GM19467 (cell line): ENCODE measurements at regions not wholly inside any gene's neighbourhood (a gene's known extent, or its start where the extent isn't known, plus 50 kb on each side); places are given as distances from the start of the nearest gene placed in this dataset.

ENCODE experiments used
- ATAC-seq: cut with Tn5 transposase; IDR thresholded peaks from one replicate; pipeline ENCODE4 v1.9.1; 2021; ENCODE audit warnings: mild to moderate bottlenecking, moderate library complexity; ENCODE audit not compliant: unreplicated experiment

DNA sequence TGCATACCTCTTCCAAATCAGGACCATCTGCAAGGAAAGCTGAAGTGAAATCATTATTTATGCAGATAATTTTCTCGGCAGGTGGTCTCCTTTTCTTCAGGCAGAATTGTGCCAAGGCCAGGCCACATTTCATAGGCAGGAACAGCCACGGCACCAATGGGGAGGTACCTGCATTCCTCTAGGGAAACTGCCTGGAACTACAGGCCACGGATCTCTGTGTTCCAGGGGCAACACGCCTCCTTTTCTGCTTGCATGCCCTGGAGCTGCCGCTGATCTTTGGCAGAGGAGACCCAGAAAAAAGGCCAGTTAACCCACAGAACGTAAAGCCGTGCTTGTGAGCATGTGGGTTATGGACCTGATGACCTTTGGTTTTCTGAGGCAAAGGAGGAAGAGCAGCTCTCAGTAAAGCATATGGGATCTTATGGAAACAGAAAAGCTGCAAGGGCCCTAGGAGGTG lies 111.2 kb upstream of the KIAA1217 start:
- no peak for ATAC-seq

DNA sequence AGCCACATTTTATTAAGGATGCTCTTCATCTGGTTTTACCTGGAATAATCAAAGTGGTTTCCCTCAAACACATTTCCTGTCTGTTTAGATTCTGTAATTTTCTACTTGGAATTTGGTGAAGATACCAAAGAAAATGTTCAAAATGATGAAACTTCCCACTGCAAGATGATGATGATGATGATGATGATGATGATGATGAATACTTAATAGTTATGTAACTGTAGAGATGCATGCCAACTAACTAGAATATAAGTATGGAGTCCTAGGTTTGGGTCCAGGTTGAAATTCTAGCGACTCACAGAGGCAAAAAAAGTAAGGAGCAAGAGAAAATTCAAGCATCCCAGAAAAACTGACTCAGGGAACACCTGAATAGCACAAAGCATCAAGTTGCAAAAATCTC lies 104.0 kb upstream of the KIAA1217 start:
- no peak for ATAC-seq

DNA sequence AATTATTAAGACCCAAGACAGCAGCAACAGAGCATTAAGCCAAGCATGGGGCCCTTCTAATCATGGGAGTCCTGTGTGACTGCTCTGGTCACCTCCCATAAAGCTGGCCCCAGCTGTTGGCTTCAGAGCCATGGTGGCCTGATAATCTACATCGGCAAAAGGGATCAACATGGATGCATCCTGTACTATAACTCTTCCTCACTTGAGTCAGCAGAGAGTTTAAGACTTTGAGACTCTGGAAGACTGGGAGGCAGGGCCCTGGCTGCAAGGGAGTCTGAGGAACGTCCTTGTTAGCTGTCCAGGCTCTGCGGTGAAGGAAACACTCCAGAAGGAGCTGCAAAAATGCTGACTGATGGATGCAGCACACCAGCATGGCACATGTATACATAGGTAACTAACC lies 95.0 kb upstream of the KIAA1217 start:
- no peak for ATAC-seq

DNA sequence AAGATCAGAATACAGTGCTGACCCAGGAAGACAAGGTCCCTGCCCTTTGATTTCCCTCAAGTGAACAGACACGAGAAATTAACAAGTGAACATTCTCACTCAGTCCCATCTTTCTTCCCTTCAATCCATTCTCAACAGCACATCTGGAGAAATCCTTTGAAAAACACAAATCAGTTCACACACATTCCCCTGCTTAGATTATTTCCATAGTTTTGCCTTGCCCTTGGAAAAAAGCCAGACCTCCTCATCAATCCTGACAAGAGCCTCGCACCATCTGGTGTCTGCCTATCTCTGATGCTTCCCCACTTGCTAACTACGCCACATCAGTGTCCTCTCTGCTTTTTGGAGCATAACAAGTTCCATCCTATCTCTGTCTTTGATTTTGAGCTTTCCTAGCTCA lies 94.4 kb upstream of the KIAA1217 start:
- ATAC-seq: no peak

DNA sequence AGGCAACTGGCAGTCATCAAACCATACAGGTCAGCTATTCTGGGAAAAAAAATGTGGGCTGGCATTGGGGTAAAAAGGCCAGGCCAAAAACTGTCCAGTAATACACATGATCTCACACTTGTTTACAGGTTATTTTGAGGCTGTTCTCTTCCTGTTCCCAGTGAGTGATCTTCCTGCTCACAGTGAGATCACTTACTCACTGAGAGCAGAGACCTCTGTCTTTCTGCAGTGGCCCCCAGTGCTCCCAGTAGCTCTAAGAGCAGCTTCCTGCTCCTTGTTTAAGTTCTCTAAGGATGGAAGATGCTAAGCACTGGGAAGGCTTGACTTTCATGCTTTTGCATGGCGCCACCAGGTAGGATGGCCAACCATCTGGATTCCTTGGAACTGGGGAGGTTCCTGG lies 93.5 kb upstream of the KIAA1217 start:
- no peak for ATAC-seq

DNA sequence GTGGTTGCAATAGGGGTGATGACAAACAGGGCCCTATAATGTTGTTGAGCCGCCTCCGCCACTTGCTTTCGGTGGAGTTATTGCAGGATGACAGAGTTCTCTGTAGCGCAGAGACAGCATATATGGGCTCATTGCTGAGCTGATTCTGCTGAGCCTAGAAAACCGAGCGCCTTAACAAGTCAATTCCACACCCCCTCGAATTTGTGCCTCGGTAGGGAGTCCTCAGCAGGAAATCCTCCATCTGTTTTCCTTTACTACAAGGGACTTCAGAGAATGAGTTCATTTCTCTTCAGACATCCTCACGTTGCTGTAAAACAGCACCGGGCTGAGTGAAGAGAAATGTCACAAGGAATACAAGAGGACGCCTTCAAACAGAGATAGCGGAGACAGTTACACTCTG lies 90.7 kb upstream of the KIAA1217 start:
- no peak for ATAC-seq

DNA sequence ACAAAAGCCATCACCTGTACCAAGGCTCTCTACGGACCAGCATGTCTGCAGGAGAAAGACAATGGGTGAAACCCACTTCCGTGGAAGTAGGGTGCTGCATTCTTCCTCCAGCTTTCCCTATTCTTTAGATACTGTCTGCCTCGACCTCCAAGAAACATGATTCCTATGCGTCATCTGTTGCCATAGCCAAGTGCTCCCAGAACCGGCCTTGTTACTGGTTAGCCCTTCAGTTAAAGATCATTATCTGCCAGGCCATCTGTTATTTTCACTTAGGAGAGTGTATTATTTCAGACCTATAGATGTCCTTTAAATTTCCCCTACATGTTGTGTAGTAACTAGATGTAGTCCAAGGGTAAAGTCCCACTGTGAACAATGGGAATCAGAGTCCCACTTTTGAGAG lies 89.0 kb upstream of the KIAA1217 start:
- ATAC-seq: no peak

DNA sequence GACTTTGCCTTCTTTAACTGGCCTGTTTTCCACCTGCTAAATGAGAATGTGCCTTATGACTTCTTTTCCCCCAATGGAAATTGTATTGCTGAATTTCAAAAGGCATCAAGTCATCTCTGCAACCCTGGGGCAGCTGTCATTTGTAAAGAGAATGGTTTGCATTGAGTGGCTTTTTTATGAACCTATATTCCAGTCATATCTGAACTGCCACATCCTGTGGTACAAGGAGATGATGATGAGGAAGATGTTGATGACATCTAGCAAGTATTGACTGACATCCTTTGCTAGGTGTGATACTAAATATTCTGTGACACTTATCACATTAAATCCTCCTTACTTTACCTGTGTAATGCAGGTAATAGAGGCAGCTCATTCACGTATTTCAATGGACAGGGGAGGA lies 88.3 kb upstream of the KIAA1217 start:
- ATAC-seq: no peak

DNA sequence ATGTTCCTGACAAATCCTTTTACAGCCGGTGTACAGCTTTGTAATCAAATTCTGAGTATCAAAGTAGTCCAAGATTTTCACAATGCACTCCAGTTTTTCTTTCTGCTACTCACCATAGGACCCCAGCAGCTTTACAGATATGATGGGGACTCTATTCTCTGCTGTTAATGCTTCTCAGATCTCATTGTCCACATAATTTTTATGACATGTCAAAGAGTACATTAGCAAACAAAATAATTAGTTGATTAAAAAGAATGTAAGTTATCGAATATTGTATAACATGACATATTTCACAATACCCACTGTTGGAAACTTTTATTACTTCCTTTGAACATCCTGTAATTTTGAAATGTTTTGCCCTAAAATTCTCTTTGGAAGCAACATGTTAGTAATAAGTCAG lies 81.4 kb upstream of the KIAA1217 start:
- ATAC-seq: no peak

DNA sequence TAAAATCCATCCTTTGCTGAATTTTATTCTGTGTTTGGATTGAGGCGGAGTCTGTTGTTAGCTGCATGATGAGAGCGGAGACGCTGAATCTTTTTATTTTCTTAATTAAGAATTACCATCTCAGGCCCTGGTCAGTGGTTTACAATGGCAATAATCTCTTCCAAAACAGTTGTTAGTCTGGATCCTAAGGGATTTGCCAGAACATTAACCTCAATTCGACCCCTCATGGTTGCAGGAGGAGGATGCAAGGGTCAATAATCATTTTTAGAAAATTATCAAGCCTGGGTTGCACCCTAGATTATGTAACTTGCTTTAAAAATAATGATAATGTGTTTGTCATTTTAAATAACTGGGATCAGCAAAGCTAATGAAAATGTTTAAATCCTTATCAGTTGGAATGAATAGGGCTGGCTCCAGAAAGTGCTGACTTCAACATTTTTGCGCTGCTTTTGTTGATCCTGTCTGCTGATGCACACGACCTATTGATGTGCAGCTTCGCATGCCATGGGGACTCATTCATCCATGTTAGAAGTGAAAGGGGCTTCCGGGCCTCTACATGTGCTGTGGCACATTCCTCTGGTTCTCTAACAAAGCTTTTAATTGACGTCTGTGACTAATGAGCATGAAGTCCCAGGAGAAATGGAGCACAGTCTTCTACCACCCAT lies 80.7 kb upstream of the KIAA1217 start:
- ATAC-seq: no peak

DNA sequence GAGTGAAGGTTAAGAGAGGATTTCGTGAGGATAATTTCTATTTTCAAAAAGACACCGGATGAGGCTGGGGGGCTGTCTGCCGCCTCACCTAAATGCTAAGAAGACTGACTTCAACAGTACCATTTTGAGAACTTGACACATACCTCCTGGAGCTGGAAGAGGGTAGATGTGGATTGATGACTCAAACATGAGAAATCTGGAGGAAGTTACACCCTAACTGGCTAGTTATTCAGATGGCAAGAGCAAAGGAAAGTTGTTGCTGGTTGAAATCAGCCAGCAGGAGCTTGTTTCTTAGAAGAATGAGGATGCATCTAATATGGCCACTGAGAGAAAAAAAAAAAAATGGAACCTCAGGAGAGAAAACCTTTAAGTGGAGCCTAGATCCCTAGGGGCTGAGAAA lies 76.2 kb upstream of the KIAA1217 start:
- no peak for ATAC-seq

DNA sequence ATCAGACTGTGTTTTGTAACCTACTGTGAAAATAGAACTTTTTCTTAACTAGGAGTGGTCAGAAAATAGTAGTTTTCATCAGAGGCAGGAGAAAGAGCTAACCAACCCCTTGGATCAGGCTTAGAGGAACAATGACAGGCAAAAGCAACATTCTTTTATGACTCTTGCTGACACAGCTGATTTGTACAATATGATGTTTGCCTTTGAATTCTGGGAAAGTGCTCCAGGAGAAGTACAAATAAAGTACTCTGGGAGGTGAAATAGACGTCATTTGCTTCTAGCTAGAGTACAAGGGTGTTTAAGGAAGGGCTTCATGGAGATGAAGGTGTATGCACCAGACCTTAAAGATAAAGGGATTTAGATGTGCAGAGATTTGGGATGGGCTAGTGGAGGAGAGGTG lies 75.1 kb upstream of the KIAA1217 start:
- no peak for ATAC-seq

DNA sequence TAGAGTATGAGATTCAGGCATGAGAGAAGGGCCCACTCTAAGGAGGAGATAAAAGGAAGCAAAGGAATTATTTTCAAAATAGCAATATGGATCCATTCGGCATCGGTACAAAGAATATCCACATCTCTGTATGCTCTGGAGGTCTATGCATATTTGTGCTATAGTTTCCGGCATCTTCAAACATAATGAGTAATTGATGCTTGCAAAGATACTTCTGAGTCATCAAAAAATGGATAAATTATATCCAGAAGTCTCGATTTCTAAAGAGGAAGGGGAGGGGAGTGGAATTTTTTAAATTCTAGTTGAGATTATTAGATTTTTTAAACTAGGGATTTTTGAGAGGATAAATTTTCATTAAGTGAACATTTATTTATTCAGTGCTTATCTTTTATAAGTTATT lies 72.9 kb upstream of the KIAA1217 start:
- no peak for ATAC-seq

DNA sequence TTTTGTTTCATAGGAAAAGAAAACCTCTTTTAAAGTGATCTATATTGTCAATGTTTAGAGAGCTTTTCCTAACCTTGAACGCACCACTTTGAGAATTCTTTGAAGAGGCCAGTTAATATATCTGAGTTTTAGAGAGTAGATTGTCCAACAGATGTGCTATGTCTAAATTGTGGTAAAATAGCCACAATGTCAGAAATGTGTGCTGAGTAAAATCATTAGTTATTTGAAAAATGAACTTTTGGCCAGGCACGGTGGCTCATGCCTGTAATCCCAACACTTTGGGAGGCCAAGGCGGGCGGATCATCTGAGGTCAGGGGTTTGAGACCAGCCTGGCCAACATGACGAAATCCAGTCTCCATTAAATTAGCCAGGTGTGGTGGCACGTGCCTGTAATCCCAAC lies 61.6 kb upstream of the KIAA1217 start:
- ATAC-seq: no peak

DNA sequence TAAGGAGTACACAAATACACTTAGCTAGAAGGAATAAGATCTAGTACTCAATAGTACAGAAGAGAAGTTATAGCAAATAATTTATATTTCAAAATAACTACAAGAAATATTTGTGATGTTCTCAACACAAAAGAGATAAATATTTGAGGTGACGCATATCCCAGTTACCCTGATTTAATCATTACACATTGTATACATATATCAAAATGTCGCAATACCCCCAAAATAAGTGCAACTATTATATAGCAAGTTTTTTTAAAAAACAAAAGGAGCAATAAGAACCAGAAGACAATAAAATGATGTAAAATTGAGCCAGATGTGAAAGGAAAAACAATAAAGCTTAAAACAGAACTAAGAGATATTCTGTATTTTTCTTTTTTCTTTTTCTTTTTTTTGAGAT lies 59.3 kb upstream of the KIAA1217 start:
- no peak for ATAC-seq

DNA sequence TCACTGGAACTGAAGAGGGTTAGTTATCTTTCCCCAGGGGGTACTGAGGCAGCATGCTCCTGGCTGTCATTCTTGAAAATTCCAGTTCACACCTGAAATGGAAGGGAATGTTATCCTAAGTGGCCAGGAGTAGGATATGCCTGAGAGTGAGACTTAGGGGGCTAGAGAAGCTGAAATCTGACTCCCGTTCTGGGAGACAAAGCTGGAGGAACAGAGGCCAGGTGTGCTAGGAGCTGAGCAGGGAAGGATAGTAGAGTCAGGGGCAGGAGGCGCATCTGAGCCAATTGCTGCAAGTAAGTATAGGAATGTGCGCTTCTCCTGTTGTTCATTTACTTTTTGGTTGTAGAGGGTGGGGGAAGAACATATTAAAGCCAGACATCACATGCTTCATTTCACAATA lies 58.1 kb upstream of the KIAA1217 start:
- ATAC-seq: no peak

DNA sequence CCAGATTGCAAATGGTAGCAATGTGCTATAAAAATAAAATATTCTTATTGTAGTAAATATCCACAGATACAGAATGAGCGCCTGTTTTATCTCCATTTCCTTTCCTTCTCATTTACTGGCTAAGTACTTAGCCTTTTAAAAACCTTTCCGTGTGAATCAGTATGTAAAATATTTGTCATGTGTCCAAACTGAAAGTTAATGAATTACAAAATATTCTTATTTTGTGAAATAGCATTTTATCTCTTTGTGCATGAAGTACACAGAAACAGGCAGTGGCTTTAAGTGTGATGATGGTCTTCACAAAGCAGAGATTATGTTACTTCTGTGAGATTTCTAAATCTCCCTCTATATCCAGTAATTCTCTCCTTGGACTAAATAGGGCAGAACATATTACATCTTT lies 56.7 kb upstream of the KIAA1217 start:
- ATAC-seq: no peak

DNA sequence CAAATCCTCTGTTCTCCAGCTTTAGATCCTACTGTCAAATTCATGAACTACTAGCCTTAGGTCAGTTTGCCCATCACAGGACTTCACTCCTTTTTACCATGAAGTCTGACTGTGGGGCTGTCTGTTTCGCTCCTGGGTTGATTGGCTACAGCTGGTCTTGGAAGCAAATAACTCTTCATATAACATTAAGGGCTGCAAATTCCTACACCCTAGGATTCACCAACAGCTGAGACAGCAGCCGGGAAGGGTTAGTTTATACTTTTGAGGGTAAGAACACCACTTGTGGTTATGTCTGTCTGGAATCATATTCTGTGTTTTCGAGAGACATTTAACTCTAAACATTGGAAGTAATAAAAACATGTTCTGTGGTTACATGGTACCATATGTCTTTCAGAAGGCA lies 55.9 kb upstream of the KIAA1217 start:
- ATAC-seq: no peak

DNA sequence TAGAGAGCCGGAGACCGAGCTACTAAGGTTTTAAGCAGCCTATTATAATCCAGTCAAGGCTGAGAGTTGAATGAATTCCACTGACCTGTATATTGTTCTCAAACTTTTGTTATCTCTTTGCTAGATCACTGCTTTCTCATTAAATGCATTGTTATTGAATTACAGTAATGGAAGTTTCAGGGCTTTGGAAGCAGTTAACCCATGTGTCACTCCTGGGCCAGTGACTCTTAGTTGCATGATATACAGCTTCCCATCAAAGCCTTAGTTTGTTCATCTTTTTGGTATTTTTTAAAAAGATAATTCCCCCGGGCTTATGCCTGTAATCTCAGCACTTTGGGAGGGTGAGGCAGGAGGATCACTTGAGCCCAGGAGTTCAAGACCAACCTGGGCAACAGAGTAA lies 55.4 kb upstream of the KIAA1217 start:
- no peak for ATAC-seq

DNA sequence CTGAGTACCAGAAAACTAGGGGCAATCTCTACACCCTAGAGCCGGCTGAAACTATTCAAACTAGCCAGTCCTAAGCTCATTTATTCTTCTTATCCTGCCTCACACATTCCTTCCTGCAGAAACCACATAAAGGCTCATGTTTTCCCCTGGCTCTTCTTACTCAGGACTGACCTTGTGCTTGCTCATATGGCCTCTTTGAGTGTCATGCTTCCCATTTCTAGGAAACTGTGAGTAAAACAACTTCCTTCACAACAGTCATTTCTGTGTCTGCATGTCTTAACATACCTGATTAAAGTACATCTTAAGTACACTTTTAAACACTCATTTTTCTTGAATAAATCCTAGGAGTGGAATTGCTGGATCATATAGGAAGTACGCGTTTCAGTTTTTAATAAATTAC lies 52.3 kb upstream of the KIAA1217 start:
- ATAC-seq: no peak

DNA sequence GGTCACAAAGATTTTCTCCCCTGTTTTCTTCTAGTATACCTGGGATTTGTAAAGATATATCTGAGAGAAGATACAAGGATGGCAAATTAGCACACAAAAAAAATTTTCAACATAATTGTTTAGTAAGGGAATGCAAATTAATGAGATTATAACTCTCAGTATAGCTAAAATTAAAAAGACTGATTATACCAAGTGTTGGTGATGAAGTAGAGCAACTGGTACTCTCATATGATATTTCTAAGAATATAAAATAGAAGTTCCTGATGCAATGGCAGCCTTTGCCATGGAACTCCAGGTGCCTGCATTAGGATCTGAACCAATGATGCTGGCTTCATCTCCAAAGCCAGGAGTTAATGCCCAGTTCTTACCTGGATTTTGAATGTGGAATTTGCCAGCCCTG lies 51.4 kb upstream of the KIAA1217 start:
- no peak for ATAC-seq
